AG09309 (cell line): ENCODE measurements at regions not wholly inside any gene's neighbourhood (a gene's known extent, or its start where the extent isn't known, plus 50 kb on each side); places are given as distances from the start of the nearest gene placed in this dataset.

Experiments used
- DNase-seq: peaks from one replicate; pipeline ENCODE4 v3.0.0-alpha.2; 2010; ENCODE audit warnings: low read depth
- H3K4me3 ChIP-seq: 2 replicates; pipeline ENCODE4 v1.5.1; 2011; ENCODE audit warnings: mild to moderate bottlenecking, low read depth, low read length, moderate library complexity; ENCODE audit not compliant: control insufficient read depth
- CTCF ChIP-seq: IDR thresholded peaks from 2 replicates; pipeline ENCODE4 v1.5.1; 2011; ENCODE audit warnings: mild to moderate bottlenecking, low read depth, low read length, inconsistent platforms; ENCODE audit not compliant: insufficient read depth, control insufficient read depth; ENCODE audit errors: missing control alignments

- no peak for TF ChIP-seq CTCF
- no peak overlapping the region for H3K4me3 ChIP-seq
- no peak for DNase-seq
Measured at GRCh38 chr18:56382541-56382940, 255.9 kb downstream of the TXNL1 start.

GRCh38 chr18:56381196-56381595 lies 257.2 kb downstream of the TXNL1 start:
- no peak for TF ChIP-seq CTCF
- no peak overlapping the region for H3K4me3 ChIP-seq
- no peak for DNase-seq

- no peak overlapping the region for H3K4me3 ChIP-seq
- TF ChIP-seq CTCF = no peak
- DNase-seq = no peak
Measured at GRCh38 chr18:56380685-56381084, 257.7 kb downstream of the TXNL1 start.

GRCh38 chr18:56379256-56379655 lies 259.1 kb downstream of the TXNL1 start:
- TF ChIP-seq CTCF = no peak
- no peak overlapping the region for H3K4me3 ChIP-seq
- DNase-seq = no peak

- no peak for TF ChIP-seq CTCF
- no peak overlapping the region; the same call in 1 of the 2 replicates for H3K4me3 ChIP-seq
- no peak for DNase-seq
Measured at GRCh38 chr18:56377231-56377630, 261.2 kb downstream of the TXNL1 start.

- TF ChIP-seq CTCF = no peak
- DNase-seq = no peak
Measured at GRCh38 chr18:56374007-56374655, 264.3 kb downstream of the TXNL1 start.

More at GRCh38 chr18:56374007-56374655, 264.3 kb downstream of the TXNL1 start:
- no peak overlapping the region for H3K4me3 ChIP-seq
